GM12878 (cell line): ENCODE measurements at regions not wholly inside any gene's neighbourhood (a gene's known extent, or its start where the extent isn't known, plus 50 kb on each side); places are given as distances from the start of the nearest gene placed in this dataset.

Experiments used
- ATAC-seq: fragments of 200-7000 bp; cut with Tn5 transposase; 3 replicates; pipeline ENCODE4 v1.9.1; 2020; ENCODE audit warnings: mild to moderate bottlenecking, moderate library complexity
- BruUV-seq: library from RNA; stranded (reverse); fragments of 400-500 nt; replicated peaks from 2 replicates; lab custom pipeline; 2021; lab: Mats Ljungman, UMichigan
- CTCF ChIA-PET: fragments of 300-600 bp; sonication (Branson Sonifier 250); formaldehyde crosslinking; extraction: SDS; loops from one replicate; lab custom pipeline; 2021; ENCODE audit warnings: inconsistent platforms; lab: Yijun Ruan, JAX
- POLR2A ChIA-PET: fragments of 350-600 bp; formaldehyde crosslinking; extraction: SDS; loops from one replicate; lab custom pipeline; 2021; ENCODE audit warnings: inconsistent platforms; lab: Charles Lee
- RAD21 ChIA-PET: fragments of 300-600 bp; sonication (Branson Sonifier 250); formaldehyde crosslinking; loops from one replicate; lab custom pipeline; 2023; ENCODE audit warnings: antibody characterized with exemption; ENCODE audit not compliant: unreplicated experiment; lab: Charles Lee
- SMC1A ChIA-PET: fragments of 300-600 bp; sonication (Branson Sonifier 250); formaldehyde crosslinking; loops from one replicate; lab custom pipeline; 2023; ENCODE audit not compliant: unreplicated experiment, uncharacterized antibody; lab: Charles Lee
- DNase-seq: peaks from one replicate; pipeline ENCODE4 v3.0.0-alpha.2; 2011; ENCODE audit warnings: low read depth, low spot score
- FAIRE-seq: peaks from 3 replicates; lab custom pipeline; 2011; peaks lifted over from hg19 to GRCh38; lab: Jason Lieb, UNC
- H2AFZ ChIP-seq: 2 replicates; pipeline ENCODE4 v1.6.0; 2011; ENCODE audit warnings: low read depth, low read length, control low read depth; ENCODE audit not compliant: control insufficient read depth
- H3K27ac ChIP-seq: 2 replicates; pipeline ENCODE4 v1.5.1; 2011; ENCODE audit warnings: control low read depth; ENCODE audit not compliant: control insufficient read depth, insufficient read depth
- H3K27me3 ChIP-seq, 2 experiments: replicated peaks in 1 of 2; 2 replicates each; pipeline versions ENCODE4 v1.6.0 to v1.6.1; 2011; ENCODE audit warnings: low read length in 1 of 2; ENCODE audit not compliant: control insufficient read depth in 2 of 2, insufficient read depth in 2 of 2
- H3K36me3 ChIP-seq, 2 experiments: 2 replicates each; pipeline ENCODE4 v1.5.1; 2011; ENCODE audit warnings: low read length in 1 of 2; ENCODE audit not compliant: control insufficient read depth in 2 of 2, insufficient read depth in 2 of 2
- H3K4me1 ChIP-seq: 2 replicates; pipeline ENCODE4 v1.6.1; 2011; ENCODE audit warnings: mild to moderate bottlenecking, low read length, moderate library complexity, mixed read lengths; ENCODE audit not compliant: control insufficient read depth, insufficient read depth
- H3K4me2 ChIP-seq: 2 replicates; pipeline ENCODE4 v1.6.0; 2011; ENCODE audit warnings: control low read depth; ENCODE audit not compliant: control insufficient read depth, insufficient read depth
- H3K4me3 ChIP-seq: fragments of 200-600 bp; sonication (generic); 2 replicates; pipeline ENCODE4 v1.5.1; 2016
- H3K79me2 ChIP-seq: 2 replicates; pipeline ENCODE4 v1.6.0; 2011; ENCODE audit warnings: low read length; ENCODE audit not compliant: control insufficient read depth, insufficient read depth
- H3K9ac ChIP-seq: 2 replicates; pipeline ENCODE4 v1.8.0; 2011; ENCODE audit warnings: low read length, control low read depth, mixed read lengths; ENCODE audit not compliant: control insufficient read depth, insufficient read depth
- H3K9me3 ChIP-seq: replicated peaks from 3 replicates; pipeline ENCODE4 v1.5.1; 2011; ENCODE audit warnings: mild to moderate bottlenecking, low read length; ENCODE audit not compliant: control insufficient read depth, insufficient read depth
- H4K20me1 ChIP-seq: 2 replicates; pipeline ENCODE4 v1.6.0; 2011; ENCODE audit not compliant: control insufficient read depth, insufficient read depth
- FOS ChIP-seq: IDR thresholded peaks from 3 replicates; pipeline ENCODE4 v1.6.1; 2011; ENCODE audit warnings: borderline replicate concordance; ENCODE audit not compliant: insufficient read length; ENCODE audit errors: extremely low read depth
- NKRF ChIP-seq: fragments of 450-650 bp; conservative IDR thresholded peaks from 2 replicates; pipeline ENCODE4 v1.6.1; 2017; ENCODE audit warnings: mild to moderate bottlenecking, moderate library complexity
- PAX5 ChIP-seq: IDR thresholded peaks from 2 replicates; pipeline ENCODE4 v1.6.1; 2011; ENCODE audit warnings: low read depth, low read length, borderline replicate concordance
- WGBS: methylation state at CpG from one replicate; pipeline ENCODE4 v1.1.6; 2016; ENCODE audit warnings: low lambda C conversion rate; ENCODE audit not compliant: insufficient replicate concordance, insufficient coverage; ENCODE audit errors: missing lambda C conversion rate; 5-methylcytosine and 5-hydroxymethylcytosine counted together
- in situ Hi-C: fragments of 300-500 bp; cut with MboI; formaldehyde crosslinking; loops from 9 replicates; pipeline ENCODE4 v1.14.3; 2018; ENCODE audit warnings: mixed read lengths
- intact Hi-C: fragments of 100-400 bp; cut with micrococcal nuclease; formaldehyde crosslinking; loops from one replicate; pipeline ENCODE4 v1.14.2; 2022; ENCODE audit not compliant: unreplicated experiment
- TF ChIP-seq, protein P1 (sequence below): fragments of 450-650 bp; IDR thresholded peaks from 2 replicates; pipeline ENCODE4 v1.6.1; 2016; ENCODE audit warnings: mild to moderate bottlenecking, moderate library complexity, borderline replicate concordance
- TF ChIP-seq, protein P2 (sequence below): fragments of 450-650 bp; IDR thresholded peaks from 2 replicates; pipeline ENCODE4 v1.6.1; 2018; ENCODE audit warnings: mild to moderate bottlenecking, low read depth, moderate library complexity; ENCODE audit not compliant: partially characterized antibody

GRCh38 chr13:106354961-106355360 is 180.5 kb downstream of the EFNB2 start:
- ChIA-PET POLR2A (interaction anchor here (0.6 kb wide), 1 partner anchor 420 kb away, joined by 3 read pairs; no protein-coding TSS in a partner anchor), CTCF (no interaction called here), SMC1A (interaction anchor here (0.8 kb wide), 1 partner anchor 10 kb away, joined by 3 read pairs; no protein-coding TSS in a partner anchor), RAD21 (no interaction called here)
- H3K79me2 ChIP-seq: no peaks in the 10 kb centered on the region
- no peak overlapping the region for H2AFZ ChIP-seq
- BruUV-seq: no TSS peak
- DNase-seq: no peak
- in situ Hi-C loops (no loop called here), intact Hi-C loops (no loop called here)
- H3K36me3 ChIP-seq: no peaks in the 10 kb centered on the region
- H3K9me3 ChIP-seq: no peaks in the 10 kb centered on the region
- H3K4me1 ChIP-seq: no peaks in the 10 kb centered on the region
- no peak overlapping the region for H3K4me3 ChIP-seq
- TF ChIP-seq, protein P1, sequence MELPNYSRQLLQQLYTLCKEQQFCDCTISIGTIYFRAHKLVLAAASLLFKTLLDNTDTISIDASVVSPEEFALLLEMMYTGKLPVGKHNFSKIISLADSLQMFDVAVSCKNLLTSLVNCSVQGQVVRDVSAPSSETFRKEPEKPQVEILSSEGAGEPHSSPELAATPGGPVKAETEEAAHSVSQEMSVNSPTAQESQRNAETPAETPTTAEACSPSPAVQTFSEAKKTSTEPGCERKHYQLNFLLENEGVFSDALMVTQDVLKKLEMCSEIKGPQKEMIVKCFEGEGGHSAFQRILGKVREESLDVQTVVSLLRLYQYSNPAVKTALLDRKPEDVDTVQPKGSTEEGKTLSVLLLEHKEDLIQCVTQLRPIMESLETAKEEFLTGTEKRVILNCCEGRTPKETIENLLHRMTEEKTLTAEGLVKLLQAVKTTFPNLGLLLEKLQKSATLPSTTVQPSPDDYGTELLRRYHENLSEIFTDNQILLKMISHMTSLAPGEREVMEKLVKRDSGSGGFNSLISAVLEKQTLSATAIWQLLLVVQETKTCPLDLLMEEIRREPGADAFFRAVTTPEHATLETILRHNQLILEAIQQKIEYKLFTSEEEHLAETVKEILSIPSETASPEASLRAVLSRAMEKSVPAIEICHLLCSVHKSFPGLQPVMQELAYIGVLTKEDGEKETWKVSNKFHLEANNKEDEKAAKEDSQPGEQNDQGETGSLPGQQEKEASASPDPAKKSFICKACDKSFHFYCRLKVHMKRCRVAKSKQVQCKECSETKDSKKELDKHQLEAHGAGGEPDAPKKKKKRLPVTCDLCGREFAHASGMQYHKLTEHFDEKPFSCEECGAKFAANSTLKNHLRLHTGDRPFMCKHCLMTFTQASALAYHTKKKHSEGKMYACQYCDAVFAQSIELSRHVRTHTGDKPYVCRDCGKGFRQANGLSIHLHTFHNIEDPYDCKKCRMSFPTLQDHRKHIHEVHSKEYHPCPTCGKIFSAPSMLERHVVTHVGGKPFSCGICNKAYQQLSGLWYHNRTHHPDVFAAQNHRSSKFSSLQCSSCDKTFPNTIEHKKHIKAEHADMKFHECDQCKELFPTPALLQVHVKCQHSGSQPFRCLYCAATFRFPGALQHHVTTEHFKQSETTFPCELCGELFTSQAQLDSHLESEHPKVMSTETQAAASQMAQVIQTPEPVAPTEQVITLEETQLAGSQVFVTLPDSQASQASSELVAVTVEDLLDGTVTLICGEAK: no peak
- no peak for TF ChIP-seq FOS
- no peak for TF ChIP-seq PAX5
- TF ChIP-seq, protein P2, sequence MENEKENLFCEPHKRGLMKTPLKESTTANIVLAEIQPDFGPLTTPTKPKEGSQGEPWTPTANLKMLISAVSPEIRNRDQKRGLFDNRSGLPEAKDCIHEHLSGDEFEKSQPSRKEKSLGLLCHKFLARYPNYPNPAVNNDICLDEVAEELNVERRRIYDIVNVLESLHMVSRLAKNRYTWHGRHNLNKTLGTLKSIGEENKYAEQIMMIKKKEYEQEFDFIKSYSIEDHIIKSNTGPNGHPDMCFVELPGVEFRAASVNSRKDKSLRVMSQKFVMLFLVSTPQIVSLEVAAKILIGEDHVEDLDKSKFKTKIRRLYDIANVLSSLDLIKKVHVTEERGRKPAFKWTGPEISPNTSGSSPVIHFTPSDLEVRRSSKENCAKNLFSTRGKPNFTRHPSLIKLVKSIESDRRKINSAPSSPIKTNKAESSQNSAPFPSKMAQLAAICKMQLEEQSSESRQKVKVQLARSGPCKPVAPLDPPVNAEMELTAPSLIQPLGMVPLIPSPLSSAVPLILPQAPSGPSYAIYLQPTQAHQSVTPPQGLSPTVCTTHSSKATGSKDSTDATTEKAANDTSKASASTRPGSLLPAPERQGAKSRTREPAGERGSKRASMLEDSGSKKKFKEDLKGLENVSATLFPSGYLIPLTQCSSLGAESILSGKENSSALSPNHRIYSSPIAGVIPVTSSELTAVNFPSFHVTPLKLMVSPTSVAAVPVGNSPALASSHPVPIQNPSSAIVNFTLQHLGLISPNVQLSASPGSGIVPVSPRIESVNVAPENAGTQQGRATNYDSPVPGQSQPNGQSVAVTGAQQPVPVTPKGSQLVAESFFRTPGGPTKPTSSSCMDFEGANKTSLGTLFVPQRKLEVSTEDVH: no peak
- TF ChIP-seq NKRF: no peak
- H3K27ac ChIP-seq: no peak overlapping the region
- WGBS: 43% methylated on average over 3 of the region's 3 CpGs
- no peaks in the 10 kb centered on the region for H3K27me3 ChIP-seq
- no peak for FAIRE-seq
- no peaks in the 10 kb centered on the region for H4K20me1 ChIP-seq
- H3K9ac ChIP-seq: no peak overlapping the region
- H3K4me2 ChIP-seq: no peak overlapping the region
- no peak for ATAC-seq
